Stimulated activated naive B cell treated with anti-CD40 and anti-IgM and Interleukin-4, amounts not matched to agents 10 μg/mL and 1 μg/mL and 100 μg/mL, for 72 hours (primary cell): ENCODE measurements at regions not wholly inside any gene's neighbourhood (a gene's known extent, or its start where the extent isn't known, plus 50 kb on each side); places are given as distances from the start of the nearest gene placed in this dataset.

ENCODE experiments used
- ATAC-seq, 2 donors: fragments of 150-1000 bp; cut with Tn5 transposase; replicated peaks; 2 replicates each; pipeline ENCODE4 v1.10.0; 2021; ENCODE audit warnings: moderate library complexity in 1 of 2
- DNase-seq: peaks from one replicate; pipeline ENCODE4 v3.0.0; 2021
- H3K27ac Mint-ChIP-seq: one replicate; pipeline ENCODE4 v1.8.0; 2022; ENCODE audit warnings: mild to moderate bottlenecking, mixed read lengths
- H3K27me3 Mint-ChIP-seq, 2 donors: one replicate each; pipeline ENCODE4 v1.8.0; 2022; ENCODE audit warnings: mixed read lengths in 2 of 2
- H3K36me3 Mint-ChIP-seq, 2 donors: one replicate each; pipeline ENCODE4 v1.8.0; 2022; ENCODE audit warnings: mixed read lengths in 2 of 2, mild to moderate bottlenecking in 1 of 2
- H3K4me1 Mint-ChIP-seq, 2 donors: one replicate each; pipeline ENCODE4 v1.8.0; 2022; ENCODE audit warnings: mixed read lengths in 2 of 2, mild to moderate bottlenecking in 1 of 2
- H3K4me3 Mint-ChIP-seq, 2 donors: one replicate each; pipeline ENCODE4 v1.8.0; 2022; ENCODE audit warnings: mild to moderate bottlenecking in 2 of 2, mixed read lengths in 2 of 2, moderate library complexity in 1 of 2
- H3K9me3 Mint-ChIP-seq, 2 donors: one replicate each; pipeline ENCODE4 v1.8.0; 2022; ENCODE audit warnings: mixed read lengths in 2 of 2, mild to moderate bottlenecking in 1 of 2

- no peak for DNase-seq
Measured at GRCh38 chr20:39431091-39431880, 469.1 kb downstream of the DHX35 start.

GRCh38 chr20:39429726-39430125 is 467.6 kb downstream of the DHX35 start:
- DNase-seq, result no peak
- ATAC-seq, result no peak
- Mint-ChIP-seq H3K4me3 (no peak overlapping the region), H3K27ac (no peak overlapping the region), H3K9me3 (peaks cover 3 to 8% of the 10 kb centered on the region in 2 donors), H3K36me3 (no peaks in the 10 kb centered on the region), H3K27me3 (no peaks in the 10 kb centered on the region), H3K4me1 (no peaks in the 10 kb centered on the region)

More at GRCh38 chr20:39431091-39431880, 469.1 kb downstream of the DHX35 start:
- Mint-ChIP-seq H3K36me3 (no peaks in the 10 kb centered on the region), H3K27me3 (no peaks in the 10 kb centered on the region), H3K4me3 (no peak overlapping the region), H3K9me3 (peaks cover 3 to 8% of the 10 kb centered on the region in 2 donors), H3K27ac (no peak overlapping the region), H3K4me1 (no peaks in the 10 kb centered on the region)
- ATAC-seq, result no peak

- Mint-ChIP-seq H3K9me3 (peaks cover 0 to 4% of the 10 kb centered on the region in 2 donors), H3K4me1 (no peaks in the 10 kb centered on the region), H3K27ac (no peak overlapping the region), H3K4me3 (no peak overlapping the region), H3K27me3 (peaks cover 0 to 6% of the 10 kb centered on the region in 2 donors), H3K36me3 (no peaks in the 10 kb centered on the region)
- DNase-seq, result no peak
- no peak for ATAC-seq
Measured at GRCh38 chr20:39424962-39425678, 463.0 kb downstream of the DHX35 start.

GRCh38 chr20:39421571-39422105 is 459.5 kb downstream of the DHX35 start:
- Mint-ChIP-seq H3K27ac (no peak overlapping the region), H3K4me1 (no peaks in the 10 kb centered on the region), H3K9me3 (no peaks in the 10 kb centered on the region), H3K4me3 (no peak overlapping the region), H3K36me3 (no peaks in the 10 kb centered on the region), H3K27me3 (peaks cover 0 to 15% of the 10 kb centered on the region in 2 donors)
- ATAC-seq, result no peak
- DNase-seq, result no peak

GRCh38 chr20:39412091-39412490 is 449.9 kb downstream of the DHX35 start:
- H3K27ac Mint-ChIP-seq, result no peak overlapping the region
- no peak for ATAC-seq
- no peak for DNase-seq
- no peaks in the 10 kb centered on the region for H3K36me3 Mint-ChIP-seq
- H3K4me3 Mint-ChIP-seq, result no peak overlapping the region
- no peaks in the 10 kb centered on the region for H3K4me1 Mint-ChIP-seq
- peaks cover 0 to 3% of the 10 kb centered on the region in 2 donors for H3K9me3 Mint-ChIP-seq
- peaks cover 0 to 6% of the 10 kb centered on the region in 2 donors for H3K27me3 Mint-ChIP-seq

- peaks cover 0 to 4% of the 10 kb centered on the region in 2 donors for H3K9me3 Mint-ChIP-seq
- H3K4me3 Mint-ChIP-seq, result no peak overlapping the region
- no peak overlapping the region for H3K27ac Mint-ChIP-seq
- DNase-seq, result no peak
- ATAC-seq, result no peak
- H3K4me1 Mint-ChIP-seq, result no peaks in the 10 kb centered on the region
- H3K27me3 Mint-ChIP-seq, result peaks cover 7 to 8% of the 10 kb centered on the region in 2 donors
- no peaks in the 10 kb centered on the region for H3K36me3 Mint-ChIP-seq
Measured at GRCh38 chr20:39399463-39399862, 437.3 kb downstream of the DHX35 start.

GRCh38 chr20:39398656-39399055 is 436.5 kb downstream of the DHX35 start:
- H3K27me3 Mint-ChIP-seq, result peaks cover 7 to 8% of the 10 kb centered on the region in 2 donors
- no peak overlapping the region for H3K27ac Mint-ChIP-seq
- ATAC-seq (peak in 1 of 2 donors; percentile 38), DNase-seq (no peak)
- H3K36me3 Mint-ChIP-seq, result no peaks in the 10 kb centered on the region
- no peak overlapping the region for H3K4me3 Mint-ChIP-seq
- H3K4me1 Mint-ChIP-seq, result no peaks in the 10 kb centered on the region
- H3K9me3 Mint-ChIP-seq, result peaks cover 0 to 4% of the 10 kb centered on the region in 2 donors

- H3K27ac Mint-ChIP-seq, result no peak overlapping the region
- H3K27me3 Mint-ChIP-seq, result peaks cover 7 to 8% of the 10 kb centered on the region in 2 donors
- DNase-seq (no peak), ATAC-seq (no peak)
- H3K4me1 Mint-ChIP-seq, result no peaks in the 10 kb centered on the region
- H3K9me3 Mint-ChIP-seq, result peaks cover 0 to 4% of the 10 kb centered on the region in 2 donors
- H3K4me3 Mint-ChIP-seq, result no peak overlapping the region
- no peaks in the 10 kb centered on the region for H3K36me3 Mint-ChIP-seq
Measured at GRCh38 chr20:39397646-39398045, 435.5 kb downstream of the DHX35 start.

GRCh38 chr20:39395478-39396291 is 433.5 kb downstream of the DHX35 start:
- Mint-ChIP-seq H3K27ac (no peak overlapping the region), H3K4me1 (no peaks in the 10 kb centered on the region), H3K27me3 (peaks cover 7 to 13% of the 10 kb centered on the region in 2 donors), H3K4me3 (no peak overlapping the region), H3K9me3 (peaks cover 0 to 4% of the 10 kb centered on the region in 2 donors), H3K36me3 (no peaks in the 10 kb centered on the region)
- DNase-seq (no peak), ATAC-seq (no peak)

GRCh38 chr20:39394461-39394860 is 432.3 kb downstream of the DHX35 start:
- H3K27me3 Mint-ChIP-seq, result peaks cover 7 to 14% of the 10 kb centered on the region in 2 donors
- H3K4me1 Mint-ChIP-seq, result no peaks in the 10 kb centered on the region
- DNase-seq (no peak), ATAC-seq (no peak)
- no peak overlapping the region for H3K27ac Mint-ChIP-seq
- no peaks in the 10 kb centered on the region for H3K36me3 Mint-ChIP-seq
- H3K4me3 Mint-ChIP-seq, result no peak overlapping the region
- H3K9me3 Mint-ChIP-seq, result peaks cover 0 to 4% of the 10 kb centered on the region in 2 donors

GRCh38 chr20:39390186-39390585 is 428.0 kb downstream of the DHX35 start:
- Mint-ChIP-seq H3K4me3 (no peak overlapping the region), H3K9me3 (peaks cover 0 to under 1% of the 10 kb centered on the region in 2 donors), H3K4me1 (no peaks in the 10 kb centered on the region), H3K27me3 (peaks cover 5 to 13% of the 10 kb centered on the region in 2 donors), H3K27ac (no peak overlapping the region), H3K36me3 (no peaks in the 10 kb centered on the region)
- DNase-seq (no peak), ATAC-seq (no peak)

GRCh38 chr20:39381595-39381994 is 419.5 kb downstream of the DHX35 start:
- no peak overlapping the region for H3K4me3 Mint-ChIP-seq
- no peaks in the 10 kb centered on the region for H3K4me1 Mint-ChIP-seq
- no peaks in the 10 kb centered on the region for H3K27me3 Mint-ChIP-seq
- no peaks in the 10 kb centered on the region for H3K9me3 Mint-ChIP-seq
- no peak for ATAC-seq
- no peak overlapping the region for H3K27ac Mint-ChIP-seq
- DNase-seq, result no peak
- H3K36me3 Mint-ChIP-seq, result no peaks in the 10 kb centered on the region

GRCh38 chr20:39378776-39379175 is 416.6 kb downstream of the DHX35 start:
- H3K9me3 Mint-ChIP-seq, result no peaks in the 10 kb centered on the region
- no peak overlapping the region for H3K27ac Mint-ChIP-seq
- no peak for ATAC-seq
- no peak for DNase-seq
- H3K4me3 Mint-ChIP-seq, result no peak overlapping the region
- H3K36me3 Mint-ChIP-seq, result no peaks in the 10 kb centered on the region
- H3K27me3 Mint-ChIP-seq, result no peaks in the 10 kb centered on the region
- no peaks in the 10 kb centered on the region for H3K4me1 Mint-ChIP-seq

- H3K9me3 Mint-ChIP-seq, result no peaks in the 10 kb centered on the region
- H3K36me3 Mint-ChIP-seq, result no peaks in the 10 kb centered on the region
- ATAC-seq (no peak), DNase-seq (no peak)
- no peaks in the 10 kb centered on the region for H3K4me1 Mint-ChIP-seq
- no peak overlapping the region for H3K27ac Mint-ChIP-seq
- no peaks in the 10 kb centered on the region for H3K27me3 Mint-ChIP-seq
- no peak overlapping the region for H3K4me3 Mint-ChIP-seq
Measured at GRCh38 chr20:39376788-39377187, 414.6 kb downstream of the DHX35 start.
